Duodenal mucosa (tissue), 2 donors: ENCODE measurements at regions not wholly inside any gene's neighbourhood (a gene's known extent, or its start where the extent isn't known, plus 50 kb on each side); places are given as distances from the start of the nearest gene placed in this dataset.

Experiments used
- H3K27ac ChIP-seq: one replicate; pipeline ENCODE4 v1.7.0; 2013; ENCODE audit warnings: low read depth, low read length
- H3K27me3 ChIP-seq, 2 donors: one replicate each; pipeline ENCODE4 v1.7.0; 2013; ENCODE audit warnings: low read length in 2 of 2, control low read depth in 1 of 2; ENCODE audit not compliant: insufficient read depth in 2 of 2, control insufficient read depth in 1 of 2
- H3K36me3 ChIP-seq, 2 donors: one replicate each; pipeline ENCODE4 v1.7.0; 2013; ENCODE audit warnings: low read length in 2 of 2, control low read depth in 1 of 2; ENCODE audit not compliant: insufficient read depth in 2 of 2, control insufficient read depth in 1 of 2
- H3K4me1 ChIP-seq, 2 donors: one replicate each; pipeline ENCODE4 v1.7.0; 2013; ENCODE audit warnings: low read length in 2 of 2, control low read depth in 1 of 2; ENCODE audit not compliant: insufficient read depth in 2 of 2, control insufficient read depth in 1 of 2
- H3K4me3 ChIP-seq, 2 donors: one replicate each; pipeline ENCODE4 v1.7.0; 2013; ENCODE audit warnings: low read length in 2 of 2, low read depth in 1 of 2
- H3K9ac ChIP-seq, 2 donors: one replicate each; pipeline ENCODE4 v1.7.0; 2013; ENCODE audit warnings: low read length in 2 of 2, low read depth in 1 of 2
- H3K9me3 ChIP-seq, 2 donors: one replicate each; pipeline ENCODE4 v1.7.0; 2013; ENCODE audit warnings: low read length in 2 of 2, control low read depth in 1 of 2; ENCODE audit not compliant: control insufficient read depth in 1 of 2

DNA sequence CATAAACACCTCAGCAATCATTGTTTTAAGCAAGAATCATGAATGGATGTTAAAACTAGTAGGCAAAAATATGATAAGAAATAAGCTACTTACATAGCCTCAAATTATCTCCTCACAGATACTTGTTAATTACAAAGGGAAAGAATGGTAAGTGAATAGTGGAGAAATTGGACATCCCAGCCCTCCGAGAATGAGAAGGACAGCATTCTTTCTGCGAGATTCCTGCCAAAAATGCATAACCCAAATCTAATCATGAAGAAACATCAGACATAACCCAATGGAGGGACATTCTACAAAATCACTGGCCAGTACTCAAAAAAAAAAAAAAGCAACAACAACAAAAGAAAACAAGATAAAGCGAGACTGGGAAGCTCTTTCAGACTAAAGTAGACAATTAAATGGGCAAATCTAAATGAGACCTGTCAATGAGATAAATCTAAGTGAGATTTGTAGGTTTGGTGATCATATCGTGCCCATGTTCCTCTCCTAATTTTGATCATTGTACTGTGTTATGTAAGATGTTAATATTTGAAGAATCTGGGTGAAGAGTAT lies 57.9 kb upstream of the GLI2 start:
- Histone ChIP-seq H3K9ac (no peak overlapping the region), H3K9me3 (no peaks in the 10 kb centered on the region), H3K4me3 (no peak overlapping the region), H3K27me3 (peaks cover 4 to 15% of the 10 kb centered on the region in 2 donors), H3K4me1 (no peaks in the 10 kb centered on the region), H3K27ac (no peak overlapping the region), H3K36me3 (no peaks in the 10 kb centered on the region)

DNA sequence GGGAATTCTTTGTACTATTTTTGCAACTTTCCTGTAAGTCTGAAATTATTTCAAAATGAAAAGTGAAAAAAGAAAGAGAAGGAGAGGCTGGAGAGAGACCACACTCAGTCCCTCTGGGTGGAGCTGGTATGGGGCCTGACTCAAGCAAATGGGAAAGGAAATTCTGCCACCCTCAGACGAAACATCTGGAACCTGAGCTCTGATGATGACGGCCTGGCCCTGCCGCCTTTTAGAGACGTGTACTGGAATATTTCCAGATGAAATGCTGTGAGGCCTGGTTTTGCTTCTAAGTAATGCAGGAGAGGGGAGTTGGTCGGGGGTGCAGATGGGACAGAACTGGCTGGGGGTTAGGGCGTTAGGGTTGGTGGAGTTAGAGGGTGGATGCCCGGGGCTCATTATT lies 57.4 kb upstream of the GLI2 start:
- H3K36me3 ChIP-seq = no peaks in the 10 kb centered on the region
- H3K9me3 ChIP-seq = no peaks in the 10 kb centered on the region
- H3K27ac ChIP-seq = no peak overlapping the region
- H3K9ac ChIP-seq = no peak overlapping the region
- peaks cover 4 to 15% of the 10 kb centered on the region in 2 donors for H3K27me3 ChIP-seq
- no peaks in the 10 kb centered on the region for H3K4me1 ChIP-seq
- no peak overlapping the region for H3K4me3 ChIP-seq

- Histone ChIP-seq H3K9me3 (no peaks in the 10 kb centered on the region), H3K4me3 (no peak overlapping the region), H3K9ac (no peak overlapping the region), H3K36me3 (no peaks in the 10 kb centered on the region), H3K4me1 (no peaks in the 10 kb centered on the region), H3K27me3 (peaks cover 4 to 15% of the 10 kb centered on the region in 2 donors), H3K27ac (no peak overlapping the region)
These were observed 56.7 kb upstream of the GLI2 start for GRCh38 chr2:120678926-120679325.

GRCh38 chr2:120679526-120679925 lies 56.1 kb upstream of the GLI2 start:
- no peak overlapping the region for H3K9ac ChIP-seq
- H3K27ac ChIP-seq = no peak overlapping the region
- H3K36me3 ChIP-seq = no peaks in the 10 kb centered on the region
- no peaks in the 10 kb centered on the region for H3K9me3 ChIP-seq
- H3K4me3 ChIP-seq = no peak overlapping the region
- H3K4me1 ChIP-seq = no peaks in the 10 kb centered on the region
- H3K27me3 ChIP-seq = peaks cover 4 to 15% of the 10 kb centered on the region in 2 donors

- Histone ChIP-seq H3K36me3 (no peaks in the 10 kb centered on the region), H3K9me3 (no peaks in the 10 kb centered on the region), H3K27me3 (peaks cover 4 to 15% of the 10 kb centered on the region in 2 donors), H3K4me1 (no peaks in the 10 kb centered on the region), H3K4me3 (peak overlapping the region in 1 of 2 donors; percentile 19), H3K9ac (no peak overlapping the region), H3K27ac (no peak overlapping the region)
These were observed 55.4 kb upstream of the GLI2 start for GRCh38 chr2:120680136-120680761.

DNA sequence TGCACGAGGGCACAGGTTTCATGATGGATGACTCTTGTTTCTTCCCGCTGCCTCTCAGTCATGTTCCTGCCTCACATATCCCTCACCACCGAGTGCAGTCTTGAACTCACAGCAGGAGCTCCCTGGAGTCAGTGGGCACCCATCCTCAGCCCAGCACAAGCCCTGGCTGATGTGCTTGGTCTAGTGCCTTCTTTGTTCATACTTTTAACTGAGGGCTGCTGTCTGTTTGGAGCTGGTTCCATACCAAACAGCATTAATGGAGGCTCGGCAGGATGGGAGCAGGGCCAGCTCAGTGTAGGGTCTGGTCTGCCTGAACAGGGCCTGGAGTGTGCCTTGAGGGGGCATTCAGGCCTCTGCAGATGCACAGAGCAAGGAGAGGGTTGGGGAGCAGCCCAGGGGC lies 54.5 kb upstream of the GLI2 start:
- no peaks in the 10 kb centered on the region for H3K4me1 ChIP-seq
- no peak overlapping the region for H3K4me3 ChIP-seq
- peaks cover 4 to 10% of the 10 kb centered on the region in 2 donors for H3K27me3 ChIP-seq
- H3K9ac ChIP-seq = no peak overlapping the region
- no peak overlapping the region for H3K27ac ChIP-seq
- H3K36me3 ChIP-seq = no peaks in the 10 kb centered on the region
- H3K9me3 ChIP-seq = no peaks in the 10 kb centered on the region

DNA sequence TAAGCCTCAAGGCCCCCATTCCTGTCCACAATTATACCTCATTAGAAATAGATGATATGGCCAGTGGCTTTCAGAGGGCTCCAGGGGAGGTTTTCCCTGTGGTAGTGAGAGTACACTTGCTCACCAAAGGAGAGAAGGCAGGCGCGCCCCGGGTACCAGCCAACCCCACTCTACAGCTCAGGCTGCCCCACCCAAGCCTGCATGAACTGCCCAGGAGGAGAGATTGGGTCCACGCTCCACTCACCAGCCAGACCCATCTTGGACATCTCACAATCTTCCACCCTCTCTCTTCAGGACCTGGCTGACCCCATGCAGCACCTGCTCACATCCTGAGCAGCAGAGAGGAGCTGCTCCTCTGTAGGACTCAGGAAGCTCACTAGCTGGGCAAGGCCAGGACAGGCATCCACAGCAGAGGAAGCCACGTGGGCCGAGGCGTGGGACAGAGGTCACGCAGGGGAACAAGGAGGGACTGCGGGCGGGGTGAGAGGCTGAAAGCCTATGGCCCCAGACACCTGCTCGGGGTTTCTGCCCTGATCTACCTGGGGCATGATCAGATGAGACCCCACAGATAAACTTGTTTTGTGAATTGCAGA lies 53.9 kb upstream of the GLI2 start:
- H3K36me3 ChIP-seq = no peaks in the 10 kb centered on the region
- no peak overlapping the region for H3K27ac ChIP-seq
- H3K9ac ChIP-seq = no peak overlapping the region
- peaks cover 4 to 8% of the 10 kb centered on the region in 2 donors for H3K27me3 ChIP-seq
- no peaks in the 10 kb centered on the region for H3K4me1 ChIP-seq
- no peaks in the 10 kb centered on the region for H3K9me3 ChIP-seq
- no peak overlapping the region for H3K4me3 ChIP-seq

GRCh38 chr2:120682654-120683053 lies 53.0 kb upstream of the GLI2 start:
- Histone ChIP-seq H3K9ac (no peak overlapping the region), H3K4me1 (no peaks in the 10 kb centered on the region), H3K9me3 (no peaks in the 10 kb centered on the region), H3K36me3 (no peaks in the 10 kb centered on the region), H3K27ac (no peak overlapping the region), H3K4me3 (no peak overlapping the region), H3K27me3 (peaks cover 4 to 5% of the 10 kb centered on the region in 2 donors)

DNA sequence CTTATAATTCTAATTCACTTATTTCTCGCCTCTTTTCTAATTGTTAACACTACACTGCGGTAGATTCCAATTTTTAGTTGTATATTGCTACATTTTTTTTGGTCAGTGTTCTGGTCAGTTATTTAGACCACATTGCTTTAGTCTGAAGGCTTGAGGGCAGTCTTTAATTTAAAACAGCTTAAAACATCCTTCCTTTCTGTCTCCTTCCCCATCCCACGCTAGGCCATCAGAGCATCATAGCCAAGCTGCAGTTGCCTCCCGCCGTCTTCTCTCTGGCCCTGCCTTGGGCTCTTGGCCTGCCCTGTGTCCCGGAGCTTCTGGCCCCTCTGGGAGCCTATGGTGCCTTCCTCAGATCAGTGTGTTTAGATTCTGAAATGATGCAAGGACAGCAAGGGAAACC lies 52.6 kb upstream of the GLI2 start:
- Histone ChIP-seq H3K4me3 (no peak overlapping the region), H3K27ac (no peak overlapping the region), H3K9me3 (no peaks in the 10 kb centered on the region), H3K36me3 (no peaks in the 10 kb centered on the region), H3K27me3 (peaks cover 4 to 5% of the 10 kb centered on the region in 2 donors), H3K9ac (no peak overlapping the region), H3K4me1 (no peaks in the 10 kb centered on the region)

GRCh38 chr2:120683701-120684100 lies 52.0 kb upstream of the GLI2 start:
- Histone ChIP-seq H3K27ac (no peak overlapping the region), H3K27me3 (peaks cover 4 to 5% of the 10 kb centered on the region in 2 donors), H3K36me3 (no peaks in the 10 kb centered on the region), H3K9ac (no peak overlapping the region), H3K9me3 (no peaks in the 10 kb centered on the region), H3K4me1 (no peaks in the 10 kb centered on the region), H3K4me3 (no peak overlapping the region)
